ENCODE measurements at regions not wholly inside any gene's neighbourhood (a gene's known extent, or its start where the extent isn't known, plus 50 kb on each side); places are given as distances from the start of the nearest gene placed in this dataset.

GRCh38 chr5:99948850-99949249 is 586.3 kb upstream of the FAM174A start:
- TF ChIP-seq CTCF (IDR thresholded peaks at IDR 0.05) (no peak), POLR2A (IDR thresholded peaks at IDR 0.05) (no peak), POLR2AphosphoS5 (IDR thresholded peaks at IDR 0.05) (no peak)
